B cell (primary cell): ENCODE measurements at regions not wholly inside any gene's neighbourhood (a gene's known extent, or its start where the extent isn't known, plus 50 kb on each side); places are given as distances from the start of the nearest gene placed in this dataset.

Experiments used
- ATAC-seq: fragments of 200-7000 bp; cut with Tn5 transposase; one replicate; pipeline ENCODE4 v1.10.0; 2021; ENCODE audit warnings: low read depth, mild to moderate bottlenecking, moderate number of reproducible peaks, moderate library complexity
- CTCF ChIA-PET: fragments of 350-600 bp; sonication (Branson Sonifier 250); formaldehyde crosslinking; loops from one replicate; lab custom pipeline; 2021; ENCODE audit warnings: antibody characterized with exemption, inconsistent platforms; lab: Charles Lee
- POLR2A ChIA-PET: fragments of 350-600 bp; sonication (Branson Sonifier 250); formaldehyde crosslinking; loops from one replicate; lab custom pipeline; 2021; ENCODE audit warnings: antibody characterized with exemption; lab: Charles Lee
- DNase-seq: peaks from one replicate; pipeline ENCODE4 v3.0.0; 2013
- H2AFZ ChIP-seq: 2 replicates; pipeline ENCODE4 v1.6.1; 2012; ENCODE audit warnings: mild to moderate bottlenecking, low read depth, low read length; ENCODE audit not compliant: insufficient read depth, poor library complexity, severe bottlenecking
- H3K27ac ChIP-seq, 2 donors: 1 replicate in 1 of 2; 2 replicates in 1 of 2; pipeline ENCODE4 v1.5.1; 2012 to 2013; ENCODE audit warnings: low read length in 2 of 2, mild to moderate bottlenecking in 2 of 2, moderate library complexity in 1 of 2
- H3K27me3 ChIP-seq, 4 experiments: fragments of 200-600 bp in 1 of 4; sonication (generic) in 1 of 4; replicated peaks in 1 of 4; 1 replicate in 2 of 4; 2 replicates in 2 of 4; pipeline versions ENCODE4 v1.6.1 to v1.7.0; 2013 to 2016; ENCODE audit warnings: low read length in 3 of 4, mild to moderate bottlenecking in 2 of 4, mixed read lengths in 1 of 4, moderate library complexity in 1 of 4; ENCODE audit not compliant: insufficient read depth in 4 of 4, control insufficient read depth in 3 of 4; ENCODE audit errors: control extremely low read depth in 1 of 4
- H3K36me3 ChIP-seq, 2 experiments: replicated peaks in 1 of 2; 1 replicate in 1 of 2; 2 replicates in 1 of 2; pipeline versions ENCODE4 v1.6.1 to v1.7.1; 2013; ENCODE audit warnings: low read length in 1 of 2; ENCODE audit not compliant: insufficient read depth in 2 of 2, control insufficient read depth in 1 of 2; ENCODE audit errors: control extremely low read depth in 1 of 2, extremely low read depth in 1 of 2
- H3K4me1 ChIP-seq, 2 donors: fragments of 200-600 bp in 1 of 2; sonication (generic) in 1 of 2; 1 replicate in 1 of 2; 2 replicates in 1 of 2; pipeline versions ENCODE4 v1.5.1 to v1.6.1; 2013 to 2017; ENCODE audit warnings: low read length in 2 of 2; ENCODE audit not compliant: control insufficient read depth in 2 of 2, insufficient read depth in 2 of 2
- H3K4me2 ChIP-seq: replicated peaks from 2 replicates; pipeline ENCODE3; 2012; ENCODE audit warnings: mild to moderate bottlenecking, low read depth, low read length; ENCODE audit not compliant: poor library complexity, severe bottlenecking
- H3K4me3 ChIP-seq, 5 experiments: fragments of 200-600 bp in 1 of 5; sonication (generic) in 1 of 5; 1 replicate in 3 of 5; 2 replicates in 2 of 5; pipeline versions ENCODE4 v1.5.1 to v1.7.0; 2011 to 2016; ENCODE audit warnings: low read length in 4 of 5, mild to moderate bottlenecking in 4 of 5, low read depth in 2 of 5, control low read depth in 1 of 5, moderate library complexity in 1 of 5; ENCODE audit not compliant: insufficient read depth in 1 of 5; ENCODE audit errors: control extremely low read depth in 1 of 5, extremely low read depth in 1 of 5
- H3K79me2 ChIP-seq: fragments of 200-600 bp; sonication (generic); one replicate; pipeline ENCODE4 v1.6.0; 2016; ENCODE audit warnings: low read length; ENCODE audit not compliant: control insufficient read depth, insufficient read depth
- H3K9ac ChIP-seq: fragments of 200-600 bp; sonication (generic); 2 replicates; pipeline ENCODE4 v1.6.1; 2017; ENCODE audit warnings: mild to moderate bottlenecking, low read length, moderate library complexity
- H3K9me3 ChIP-seq, 3 donors: one replicate each; pipeline versions ENCODE4 v1.6.1 to v1.7.1; 2013; ENCODE audit warnings: low read length in 2 of 3; ENCODE audit not compliant: control insufficient read depth in 2 of 3, insufficient read depth in 1 of 3; ENCODE audit errors: control extremely low read depth in 1 of 3
- H4K20me1 ChIP-seq: 2 replicates; pipeline ENCODE4 v1.6.0; 2012; ENCODE audit warnings: mild to moderate bottlenecking, low read length; ENCODE audit not compliant: insufficient read depth, control insufficient read depth, poor library complexity, severe bottlenecking
- H3K27ac Mint-ChIP-seq: one replicate; pipeline ENCODE4 v1.8.0; 2021; ENCODE audit warnings: mixed read lengths
- H3K27me3 Mint-ChIP-seq: one replicate; pipeline ENCODE4 v1.8.0; 2021; ENCODE audit warnings: mixed read lengths
- H3K4me1 Mint-ChIP-seq: one replicate; pipeline ENCODE4 v1.8.0; 2021; ENCODE audit warnings: mixed read lengths
- H3K4me3 Mint-ChIP-seq: one replicate; pipeline ENCODE4 v1.8.0; 2021; ENCODE audit warnings: mixed read lengths
- H3K9me3 Mint-ChIP-seq: one replicate; pipeline ENCODE4 v1.8.0; 2022; ENCODE audit warnings: mixed read lengths; ENCODE audit not compliant: insufficient read depth
- EZH2 ChIP-seq: IDR thresholded peaks from 2 replicates; pipeline ENCODE4 v1.6.1; 2012; ENCODE audit warnings: borderline replicate concordance, low read depth, mild to moderate bottlenecking, moderate library complexity, low read length; ENCODE audit not compliant: insufficient read depth, poor library complexity, severe bottlenecking
- WGBS: methylation state at CpG from one replicate; pipeline ENCODE4 v1.1.5; 2013; ENCODE audit warnings: missing lambda C conversion rate; ENCODE audit not compliant: insufficient coverage; 5-methylcytosine and 5-hydroxymethylcytosine counted together
- intact Hi-C: fragments of 100-400 bp; cut with micrococcal nuclease; formaldehyde crosslinking; loops from one replicate; pipeline ENCODE4 v1.10.0; 2022
- TF ChIP-seq, protein P1 (sequence below): fragments of 200-600 bp; IDR thresholded peaks from one replicate; pipeline ENCODE4 v1.8.0; 2022; ENCODE audit warnings: antibody characterized with exemption, mild to moderate bottlenecking

DNA sequence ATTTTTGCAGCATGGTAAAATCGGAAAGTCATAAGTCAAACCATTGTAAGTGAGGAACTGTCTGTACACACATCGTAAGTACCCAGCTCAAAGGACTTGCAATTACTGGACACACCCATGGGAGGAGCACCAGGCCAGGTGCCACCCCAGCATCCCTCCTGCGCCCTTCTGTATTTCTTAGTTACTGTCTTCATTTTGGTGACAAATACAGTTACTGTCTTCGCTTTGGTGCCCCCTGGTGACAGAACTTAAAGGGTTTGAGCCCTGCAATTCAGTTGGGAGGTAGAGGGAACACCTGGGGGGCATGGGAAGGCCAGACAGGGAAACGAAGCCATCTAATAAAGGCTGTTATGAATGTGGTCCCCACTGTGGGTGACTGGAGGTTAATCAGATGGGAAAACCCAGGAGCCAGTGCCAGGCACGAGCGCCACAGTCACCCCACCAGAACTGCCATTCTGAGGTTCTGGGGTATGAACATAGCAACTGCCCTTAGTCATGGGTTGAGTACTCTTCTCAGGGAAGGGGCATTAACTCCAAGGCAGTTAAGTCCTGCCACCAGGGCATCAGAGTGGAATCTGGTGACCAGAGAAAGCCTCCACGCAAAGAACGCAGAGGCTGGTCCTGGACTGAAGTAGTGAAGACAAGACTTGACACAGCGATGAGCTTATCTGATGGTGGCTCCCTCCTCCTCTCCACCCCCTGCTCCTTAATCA lies 612.9 kb downstream of the PTPRU start:
- intact Hi-C loops = no loop called here
- no peak overlapping the region for H3K4me3 ChIP-seq
- ATAC-seq = no peak
- no peak overlapping the region for H3K9ac ChIP-seq
- no peak overlapping the region for H3K27ac ChIP-seq
- ChIA-PET CTCF (no interaction called here), POLR2A (no interaction called here)
- peaks cover 0 to 7% (median 0%) of the 10 kb centered on the region in 4 experiments for H3K27me3 ChIP-seq
- Mint-ChIP-seq H3K27ac (no peak overlapping the region), H3K4me1 (no peaks in the 10 kb centered on the region), H3K27me3 (peaks cover 13% of the 10 kb centered on the region), H3K4me3 (no peak overlapping the region), H3K9me3 (no peaks in the 10 kb centered on the region)
- DNase-seq = peak; percentile 20
- no peak overlapping the region for H3K4me2 ChIP-seq
- H4K20me1 ChIP-seq = no peaks in the 10 kb centered on the region
- H3K36me3 ChIP-seq = no peaks in the 10 kb centered on the region
- H3K79me2 ChIP-seq = no peaks in the 10 kb centered on the region
- TF ChIP-seq EZH2 = no peak
- TF ChIP-seq, protein P1, sequence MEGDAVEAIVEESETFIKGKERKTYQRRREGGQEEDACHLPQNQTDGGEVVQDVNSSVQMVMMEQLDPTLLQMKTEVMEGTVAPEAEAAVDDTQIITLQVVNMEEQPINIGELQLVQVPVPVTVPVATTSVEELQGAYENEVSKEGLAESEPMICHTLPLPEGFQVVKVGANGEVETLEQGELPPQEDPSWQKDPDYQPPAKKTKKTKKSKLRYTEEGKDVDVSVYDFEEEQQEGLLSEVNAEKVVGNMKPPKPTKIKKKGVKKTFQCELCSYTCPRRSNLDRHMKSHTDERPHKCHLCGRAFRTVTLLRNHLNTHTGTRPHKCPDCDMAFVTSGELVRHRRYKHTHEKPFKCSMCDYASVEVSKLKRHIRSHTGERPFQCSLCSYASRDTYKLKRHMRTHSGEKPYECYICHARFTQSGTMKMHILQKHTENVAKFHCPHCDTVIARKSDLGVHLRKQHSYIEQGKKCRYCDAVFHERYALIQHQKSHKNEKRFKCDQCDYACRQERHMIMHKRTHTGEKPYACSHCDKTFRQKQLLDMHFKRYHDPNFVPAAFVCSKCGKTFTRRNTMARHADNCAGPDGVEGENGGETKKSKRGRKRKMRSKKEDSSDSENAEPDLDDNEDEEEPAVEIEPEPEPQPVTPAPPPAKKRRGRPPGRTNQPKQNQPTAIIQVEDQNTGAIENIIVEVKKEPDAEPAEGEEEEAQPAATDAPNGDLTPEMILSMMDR = no peak
- H3K4me1 ChIP-seq = no peaks in the 10 kb centered on the region
- H3K9me3 ChIP-seq = peaks cover 0 to 15% (median 0%) of the 10 kb centered on the region in 3 donors
- WGBS = 79% methylated on average over 9 of the region's 10 CpGs
- H2AFZ ChIP-seq = no peak overlapping the region

DNA sequence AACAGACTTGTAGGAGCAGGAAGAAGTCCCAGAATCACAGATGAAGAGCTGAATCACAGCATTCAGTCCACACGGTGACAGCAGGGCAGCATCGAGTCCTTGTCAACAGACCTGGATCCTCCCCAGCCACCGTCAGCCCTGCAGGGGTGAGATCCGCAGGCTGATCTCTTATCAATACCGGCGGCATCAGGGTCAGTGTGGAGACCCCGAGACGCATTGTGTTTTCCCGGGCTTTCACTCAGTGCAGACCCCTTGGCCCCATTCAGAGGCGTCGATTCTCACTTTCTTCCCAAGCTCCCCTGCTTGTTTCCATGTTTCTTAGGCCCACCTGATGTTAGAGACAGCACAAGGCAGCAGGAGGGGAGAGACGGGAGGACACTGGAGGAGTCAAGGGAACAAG lies 609.6 kb downstream of the PTPRU start:
- Histone ChIP-seq H3K9me3 (peaks cover 0 to 23% (median 6%) of the 10 kb centered on the region in 3 donors), H3K79me2 (no peaks in the 10 kb centered on the region), H3K9ac (no peak overlapping the region), H3K4me3 (no peak overlapping the region), H3K27me3 (peaks cover 0 to 7% (median 0%) of the 10 kb centered on the region in 4 experiments), H3K4me1 (no peaks in the 10 kb centered on the region), H3K27ac (no peak overlapping the region), H3K4me2 (no peak overlapping the region), H2AFZ (no peak overlapping the region), H4K20me1 (no peaks in the 10 kb centered on the region), H3K36me3 (no peaks in the 10 kb centered on the region)
- Mint-ChIP-seq H3K9me3 (peaks cover 10% of the 10 kb centered on the region), H3K27ac (no peak overlapping the region), H3K4me3 (no peak overlapping the region), H3K4me1 (no peaks in the 10 kb centered on the region), H3K27me3 (peaks cover 7% of the 10 kb centered on the region)
- TF ChIP-seq, protein P1 = no peak
- no peak for TF ChIP-seq EZH2
- POLR2A ChIA-PET = no interaction called here
- 59% methylated on average over 9 of the region's 12 CpGs for WGBS
- intact Hi-C loops = no loop called here
- ATAC-seq (no peak), DNase-seq (no peak)
- CTCF ChIA-PET = no interaction called here
